HepG2 (cell line): ENCODE measurements at regions not wholly inside any gene's neighbourhood (a gene's known extent, or its start where the extent isn't known, plus 50 kb on each side); places are given as distances from the start of the nearest gene placed in this dataset.

ENCODE experiments used
- ATAC-seq: fragments of 200-7000 bp; cut with Tn5 transposase; 3 replicates; pipeline ENCODE4 v1.9.1; 2020; ENCODE audit warnings: mild to moderate bottlenecking, moderate library complexity
- BruUV-seq: library from RNA; stranded (reverse); fragments of 400-500 nt; replicated peaks from 2 replicates; lab custom pipeline; 2021; lab: Mats Ljungman, UMichigan
- CTCF ChIA-PET: fragments of 300-600 bp; formaldehyde crosslinking; extraction: SDS; loops from one replicate; lab custom pipeline; 2021; ENCODE audit warnings: low total read pairs, inconsistent platforms, low intra/inter-chr PET ratio; lab: Yijun Ruan, JAX
- POLR2A ChIA-PET: fragments of 350-600 bp; sonication (Branson Sonifier 250); formaldehyde crosslinking; loops from one replicate; lab custom pipeline; 2020; ENCODE audit warnings: antibody characterized with exemption, inconsistent platforms; lab: Yijun Ruan, JAX
- DNase-seq: peaks from one replicate; pipeline ENCODE4 v3.0.0-alpha.2; 2015; ENCODE audit warnings: low spot score
- FAIRE-seq: peaks from 3 replicates; lab custom pipeline; 2011; peaks lifted over from hg19 to GRCh38; lab: Jason Lieb, UNC
- H2AFZ ChIP-seq: one replicate; pipeline ENCODE4 v1.6.1; 2011; ENCODE audit warnings: low read length, inconsistent platforms
- H3K27ac ChIP-seq: fragments of 300-600 bp; 3 replicates; pipeline ENCODE4 v1.8.0; 2011; ENCODE audit warnings: mixed run types, mild to moderate bottlenecking, mixed read lengths, low read length, inconsistent platforms; ENCODE audit not compliant: insufficient read depth; ENCODE audit errors: extremely low read length
- H3K27me3 ChIP-seq, 2 experiments: fragments of 200-600 bp in 1 of 2; 2 replicates in 1 of 2; 3 replicates in 1 of 2; pipeline versions ENCODE4 v1.6.0 to v1.8.0; 2011; ENCODE audit warnings: low read length in 2 of 2, mild to moderate bottlenecking in 2 of 2, moderate library complexity in 2 of 2, inconsistent platforms in 1 of 2; ENCODE audit not compliant: insufficient read depth in 2 of 2, control insufficient read depth in 1 of 2
- H3K36me3 ChIP-seq, 2 experiments: fragments of 200-600 bp in 1 of 2; replicated peaks in 1 of 2; 2 replicates in 1 of 2; 3 replicates in 1 of 2; pipeline versions ENCODE4 v1.5.1 to v1.8.0; 2011; ENCODE audit warnings: low read length in 2 of 2, inconsistent platforms in 1 of 2; ENCODE audit not compliant: insufficient read depth in 2 of 2, control insufficient read depth in 1 of 2
- H3K4me1 ChIP-seq: 2 replicates; pipeline ENCODE4 v1.5.1; 2012; ENCODE audit warnings: low read length, inconsistent platforms; ENCODE audit not compliant: insufficient read depth
- H3K4me2 ChIP-seq: 2 replicates; pipeline ENCODE4 v1.6.0; 2011; ENCODE audit warnings: low read depth, low read length, inconsistent platforms
- H3K4me3 ChIP-seq, 3 experiments: fragments of 200-600 bp in 1 of 3; sonication (generic), shearing (Covaris generic) in 1 of 3; replicated peaks in 1 of 3; 2 replicates each; pipeline ENCODE4 v1.5.1; 2011 to 2016; ENCODE audit warnings: low read length in 3 of 3, inconsistent platforms in 2 of 3, low read depth in 2 of 3, mild to moderate bottlenecking in 2 of 3, control low read depth in 1 of 3, mixed read lengths in 1 of 3; ENCODE audit not compliant: insufficient read depth in 1 of 3
- H3K79me2 ChIP-seq: one replicate; pipeline ENCODE4 v1.6.1; 2011; ENCODE audit warnings: low read length, inconsistent platforms; ENCODE audit not compliant: insufficient read depth
- H3K9ac ChIP-seq: 2 replicates; pipeline ENCODE4 v1.6.0; 2011; ENCODE audit warnings: mild to moderate bottlenecking, low read depth, low read length, inconsistent platforms; ENCODE audit not compliant: insufficient read depth
- H3K9me3 ChIP-seq: 2 replicates; pipeline ENCODE4 v1.5.1; 2012; ENCODE audit warnings: mild to moderate bottlenecking, low read length
- H4K20me1 ChIP-seq: 2 replicates; pipeline ENCODE4 v1.6.0; 2011; ENCODE audit warnings: inconsistent platforms, mild to moderate bottlenecking, low read length, moderate library complexity; ENCODE audit not compliant: insufficient read depth
- CSRNP1 ChIP-seq: sonication (generic); formaldehyde crosslinking; IDR thresholded peaks from 2 replicates; pipeline ENCODE4 v1.8.1; 2023; ENCODE audit warnings: mild to moderate bottlenecking, missing genetic modification reagents
- FOXP1 ChIP-seq, 2 experiments: fragments of 450-650 bp in 1 of 2; IDR thresholded peaks; 2 replicates each; pipeline ENCODE4 v1.6.1; 2017 to 2018; ENCODE audit warnings: antibody characterized with exemption in 1 of 2
- GLMP ChIP-seq: sonication (generic); formaldehyde crosslinking; IDR thresholded peaks from 2 replicates; pipeline ENCODE4 v1.9.0; 2021; ENCODE audit warnings: missing genetic modification reagents, mild to moderate bottlenecking, borderline replicate concordance
- IKZF5 ChIP-seq: IDR thresholded peaks from 2 replicates; pipeline ENCODE4 v1.6.1; 2018; ENCODE audit warnings: missing genetic modification reagents, mild to moderate bottlenecking, missing compliant biosample characterization
- KDM2A ChIP-seq: sonication (generic); formaldehyde crosslinking; IDR thresholded peaks from 2 replicates; pipeline ENCODE4 v1.4.0; 2020; ENCODE audit warnings: low read depth, missing genetic modification reagents, borderline replicate concordance
- PHF8 ChIP-seq: sonication (generic); formaldehyde crosslinking; IDR thresholded peaks from 2 replicates; pipeline ENCODE4 v1.5.0; 2020; ENCODE audit warnings: missing genetic modification reagents
- REL ChIP-seq: sonication (generic); formaldehyde crosslinking; conservative IDR thresholded peaks from 2 replicates; pipeline ENCODE4 v1.8.0; 2022; ENCODE audit warnings: mild to moderate bottlenecking, missing genetic modification reagents, moderate library complexity
- TAF15 ChIP-seq: fragments of 200-400 bp; formaldehyde crosslinking; IDR thresholded peaks from one replicate; pipeline ENCODE4 v1.6.1; 2018; ENCODE audit warnings: mild to moderate bottlenecking, low read depth, low read length; ENCODE audit not compliant: poor library complexity, severe bottlenecking
- ZNF30 ChIP-seq: sonication (generic); formaldehyde crosslinking; IDR thresholded peaks from 2 replicates; pipeline ENCODE4 v1.5.0; 2020; ENCODE audit warnings: mild to moderate bottlenecking, missing genetic modification reagents
- WGBS: methylation state at CpG from one replicate; pipeline ENCODE4 v1.1.6; 2017; ENCODE audit warnings: low lambda C conversion rate; 5-methylcytosine and 5-hydroxymethylcytosine counted together
- in situ Hi-C: cut with HindIII; loops from 2 replicates; pipeline ENCODE4 v1.10.0; 2017; ENCODE audit warnings: low pct_unique_long_range_greater_than_20kb; ENCODE audit not compliant: extremely low pct_ligation_motif_present
- intact Hi-C: fragments of 100-400 bp; cut with micrococcal nuclease; formaldehyde crosslinking; loops from one replicate; pipeline ENCODE4 v1.10.0; 2022; ENCODE audit not compliant: unreplicated experiment
- TF ChIP-seq, protein P1 (sequence below): sonication (generic); formaldehyde crosslinking; IDR thresholded peaks from 2 replicates; pipeline ENCODE4 v1.4.0; 2020; ENCODE audit warnings: missing genetic modification reagents

- Histone ChIP-seq H3K4me1 (0 out of 2 replicates have a peak, but pooled peaks cover 4% of the 10 kb centered on the region), H3K9me3 (no peaks in the 10 kb centered on the region), H4K20me1 (no peaks in the 10 kb centered on the region), H3K9ac (no peak overlapping the region), H3K27me3 (peaks cover 0 to 26% of the 10 kb centered on the region in 2 experiments; a peak in 2 of 5 replicates), H3K4me2 (no peak overlapping the region), H3K79me2 (no peaks in the 10 kb centered on the region), H2AFZ (no peak overlapping the region), H3K27ac (no peak overlapping the region), H3K36me3 (no peaks in the 10 kb centered on the region), H3K4me3 (no peak overlapping the region)
- no peak for ATAC-seq
- DNase-seq, result no peak
- POLR2A ChIA-PET, result no interaction called here
- TF ChIP-seq PHF8 (CRISPR knock-in tag), result no peak
- TF ChIP-seq, protein P1, sequence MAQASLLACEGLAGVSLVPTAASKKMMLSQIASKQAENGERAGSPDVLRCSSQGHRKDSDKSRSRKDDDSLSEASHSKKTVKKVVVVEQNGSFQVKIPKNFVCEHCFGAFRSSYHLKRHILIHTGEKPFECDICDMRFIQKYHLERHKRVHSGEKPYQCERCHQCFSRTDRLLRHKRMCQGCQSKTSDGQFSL (CRISPR knock-in tag), result no peak
- no peak for TF ChIP-seq GLMP
- TF ChIP-seq ZNF30, result no peak
- no peak for TF ChIP-seq IKZF5 (CRISPR knock-in tag)
- no peak for TF ChIP-seq REL (CRISPR knock-in tag)
- TF ChIP-seq TAF15, result no peak
- TF ChIP-seq CSRNP1 (CRISPR knock-in tag), result no peak
- TF ChIP-seq FOXP1 (IDR thresholded peaks at IDR 0.05), result no peak
- no peak for TF ChIP-seq FOXP1 (CRISPR knock-in tag; IDR thresholded peaks at IDR 0.05)
- TF ChIP-seq KDM2A (CRISPR knock-in tag), result no peak
- in situ Hi-C loops, result no loop called here
- FAIRE-seq, result no peak
- intact Hi-C loops, result no loop called here
- CTCF ChIA-PET, result no interaction called here
- BruUV-seq, result no TSS peak
- 43% methylated on average over 6 of the region's 6 CpGs for WGBS
These were observed 77.8 kb upstream of the TAB2 start for GRCh38 chr6:149239573-149240209.
